ENCODE measurements at regions not wholly inside any gene's neighbourhood (a gene's known extent, or its start where the extent isn't known, plus 50 kb on each side); places are given as distances from the start of the nearest gene placed in this dataset.

DNA sequence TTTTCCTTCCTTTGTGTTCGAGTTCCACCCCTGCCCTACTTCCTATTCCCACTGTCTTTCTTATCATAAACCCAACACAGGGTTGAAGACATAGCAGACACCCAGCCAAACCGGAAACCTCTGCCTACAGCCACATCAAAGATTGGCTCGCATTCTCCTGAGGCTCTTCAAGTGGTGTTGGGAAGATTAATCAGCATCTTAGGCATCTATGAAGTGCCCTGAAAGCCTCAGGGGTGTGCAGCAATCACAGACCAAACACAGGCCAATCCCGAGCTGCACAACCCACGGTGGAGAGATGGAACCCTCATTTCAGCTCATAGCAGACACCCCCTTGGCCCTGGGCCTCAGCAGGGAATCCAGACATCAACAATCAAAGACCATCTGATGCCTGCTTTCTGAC, 255.9 kb downstream of the XXYLT1 start:
- Histone ChIP-seq H3K27ac (no peak overlapping the region), H3K36me3 (ENCODE audit: low read depth) (no peaks in the 10 kb centered on the region), H3K9me2 (ENCODE audit: insufficient read depth) (no peaks in the 10 kb centered on the region), H3K27me3 (ENCODE audit: insufficient read depth, low read depth) (no peaks in the 10 kb centered on the region; the same call in 1 of the 2 replicates), H3K79me2 (ENCODE audit: low read depth) (no peaks in the 10 kb centered on the region), H4K20me1 (ENCODE audit: insufficient read depth) (no peaks in the 10 kb centered on the region), H3F3A (ENCODE audit: insufficient read depth, low read depth) (peaks cover 8% of the 10 kb centered on the region), H3K9me3 (ENCODE audit: insufficient read depth, low read depth) (peaks cover 2% of the 10 kb centered on the region; the same call in 1 of the 2 replicates), H2AFZ (no peak overlapping the region), H3K4me3 (no peak overlapping the region), H3K4me2 (peak overlapping the region; percentile 32), H3K4me1 (replicated peaks; ENCODE audit: insufficient read depth) (peaks cover 36% of the 10 kb centered on the region)
- intact Hi-C loops (cut with micrococcal nuclease; ENCODE audit: unreplicated experiment) = no loop called here
- BruUV-seq (replicated peaks) = no TSS peak
- ChIA-PET POLR2A (ENCODE audit: unreplicated experiment) (interaction anchor here (0.6 kb wide), 1 partner anchor 18 kb away, joined by 4 read pairs; no protein-coding TSS in a partner anchor), CTCF (interaction anchor here (0.8 kb wide), 1 partner anchor 10 kb away, joined by 3 read pairs; no protein-coding TSS in a partner anchor)
- TF ChIP-seq, protein P1, sequence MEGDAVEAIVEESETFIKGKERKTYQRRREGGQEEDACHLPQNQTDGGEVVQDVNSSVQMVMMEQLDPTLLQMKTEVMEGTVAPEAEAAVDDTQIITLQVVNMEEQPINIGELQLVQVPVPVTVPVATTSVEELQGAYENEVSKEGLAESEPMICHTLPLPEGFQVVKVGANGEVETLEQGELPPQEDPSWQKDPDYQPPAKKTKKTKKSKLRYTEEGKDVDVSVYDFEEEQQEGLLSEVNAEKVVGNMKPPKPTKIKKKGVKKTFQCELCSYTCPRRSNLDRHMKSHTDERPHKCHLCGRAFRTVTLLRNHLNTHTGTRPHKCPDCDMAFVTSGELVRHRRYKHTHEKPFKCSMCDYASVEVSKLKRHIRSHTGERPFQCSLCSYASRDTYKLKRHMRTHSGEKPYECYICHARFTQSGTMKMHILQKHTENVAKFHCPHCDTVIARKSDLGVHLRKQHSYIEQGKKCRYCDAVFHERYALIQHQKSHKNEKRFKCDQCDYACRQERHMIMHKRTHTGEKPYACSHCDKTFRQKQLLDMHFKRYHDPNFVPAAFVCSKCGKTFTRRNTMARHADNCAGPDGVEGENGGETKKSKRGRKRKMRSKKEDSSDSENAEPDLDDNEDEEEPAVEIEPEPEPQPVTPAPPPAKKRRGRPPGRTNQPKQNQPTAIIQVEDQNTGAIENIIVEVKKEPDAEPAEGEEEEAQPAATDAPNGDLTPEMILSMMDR (conservative IDR thresholded peaks at IDR 0.05) = no peak
- TF ChIP-seq EZH2 (IDR thresholded peaks at IDR 0.05; ENCODE audit: low read depth) = no peak
- peak in 1 of 2 experiments; percentile 78 for DNase-seq

DNA sequence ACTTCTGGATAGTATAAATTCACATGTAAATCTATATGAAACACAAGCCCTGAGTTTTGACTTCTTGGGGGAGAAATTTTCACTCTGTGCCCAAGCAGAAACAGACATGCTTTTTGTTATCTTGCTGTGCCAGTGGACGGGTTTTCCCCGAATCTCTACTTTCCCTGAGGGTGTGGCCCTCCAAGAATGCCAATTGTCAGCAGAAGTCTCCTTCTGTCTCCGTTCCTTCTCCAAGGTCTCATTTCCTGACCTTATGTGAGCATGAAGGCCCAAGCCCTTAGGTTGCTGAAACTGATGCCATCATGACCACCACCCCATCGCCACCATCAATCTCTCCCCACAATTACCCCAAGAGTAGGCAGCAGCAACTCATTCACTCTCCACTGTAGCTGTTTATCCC, 253.8 kb downstream of the XXYLT1 start:
- Histone ChIP-seq H3K36me3 (ENCODE audit: low read depth) (no peaks in the 10 kb centered on the region), H3K9me3 (ENCODE audit: insufficient read depth, low read depth) (peaks cover 7% of the 10 kb centered on the region; the same call in 1 of the 2 replicates), H3K4me3 (no peak overlapping the region), H2AFZ (no peak overlapping the region), H3K4me2 (no peak overlapping the region), H3K27ac (no peak overlapping the region), H3K9me2 (ENCODE audit: insufficient read depth) (no peaks in the 10 kb centered on the region), H4K20me1 (ENCODE audit: insufficient read depth) (no peaks in the 10 kb centered on the region), H3F3A (ENCODE audit: insufficient read depth, low read depth) (peaks cover 8% of the 10 kb centered on the region), H3K79me2 (ENCODE audit: low read depth) (no peaks in the 10 kb centered on the region), H3K27me3 (ENCODE audit: insufficient read depth, low read depth) (no peaks in the 10 kb centered on the region; the same call in 1 of the 2 replicates), H3K4me1 (replicated peaks; ENCODE audit: insufficient read depth) (peaks cover 29% of the 10 kb centered on the region)
- no TSS peak for BruUV-seq (replicated peaks)
- intact Hi-C loops (cut with micrococcal nuclease; ENCODE audit: unreplicated experiment) = no loop called here
- no peak for TF ChIP-seq EZH2 (IDR thresholded peaks at IDR 0.05; ENCODE audit: low read depth)
- TF ChIP-seq, protein P1 (conservative IDR thresholded peaks at IDR 0.05) = no peak
- ChIA-PET POLR2A (ENCODE audit: unreplicated experiment) (no interaction called here), CTCF (no interaction called here)
- no peak for DNase-seq
